ENCODE measurements at regions not wholly inside any gene's neighbourhood (a gene's known extent, or its start where the extent isn't known, plus 50 kb on each side); places are given as distances from the start of the nearest gene placed in this dataset.
A peak's percentile ranks its signal among the peaks of the same experiment; 100 is the strongest.

- DNase-seq (ENCODE audit: low read depth in 1 of 2, low spot score in 1 of 2) = no peak
Measured at GRCh38 chr13:48761256-48761655, 107.5 kb downstream of the CYSLTR2 start.

GRCh38 chr13:48769107-48769704 lies 115.5 kb downstream of the CYSLTR2 start:
- DNase-seq (ENCODE audit: low read depth in 1 of 2, low spot score in 1 of 2) = peak; percentile 44 to 63

GRCh38 chr13:48770372-48770771 lies 116.6 kb downstream of the CYSLTR2 start:
- no peak for DNase-seq (ENCODE audit: low read depth in 1 of 2, low spot score in 1 of 2)

- DNase-seq (ENCODE audit: low read depth in 1 of 2, low spot score in 1 of 2) = no peak
Measured at GRCh38 chr13:48772908-48773307, 119.2 kb downstream of the CYSLTR2 start.

GRCh38 chr13:48773531-48774275 lies 120.0 kb downstream of the CYSLTR2 start:
- no peak for DNase-seq (ENCODE audit: low read depth in 1 of 2, low spot score in 1 of 2)

- no peak for DNase-seq (ENCODE audit: low read depth in 1 of 2, low spot score in 1 of 2)
Measured at GRCh38 chr13:48775285-48775684, 121.6 kb downstream of the CYSLTR2 start.

- DNase-seq (ENCODE audit: low read depth in 1 of 2, low spot score in 1 of 2) = no peak
Measured at GRCh38 chr13:48775804-48776203, 122.1 kb downstream of the CYSLTR2 start.

GRCh38 chr13:48776401-48776800 lies 122.7 kb downstream of the CYSLTR2 start:
- no peak for DNase-seq (ENCODE audit: low read depth in 1 of 2, low spot score in 1 of 2)

- DNase-seq (ENCODE audit: low read depth in 1 of 2, low spot score in 1 of 2) = no peak
Measured at GRCh38 chr13:48778610-48779009, 124.9 kb downstream of the CYSLTR2 start.

GRCh38 chr13:48780713-48781341 lies 127.1 kb downstream of the CYSLTR2 start:
- no peak for DNase-seq (ENCODE audit: low read depth in 1 of 2, low spot score in 1 of 2)

GRCh38 chr13:48782429-48782840 lies 128.7 kb downstream of the CYSLTR2 start:
- no peak for DNase-seq (ENCODE audit: low read depth in 1 of 2, low spot score in 1 of 2)

GRCh38 chr13:48783181-48783630 lies 129.5 kb downstream of the CYSLTR2 start:
- no peak for DNase-seq (ENCODE audit: low read depth in 1 of 2, low spot score in 1 of 2)

GRCh38 chr13:48783695-48784230 lies 130.0 kb downstream of the CYSLTR2 start:
- no peak for DNase-seq (ENCODE audit: low read depth in 1 of 2, low spot score in 1 of 2)

- DNase-seq (ENCODE audit: low read depth in 1 of 2, low spot score in 1 of 2) = no peak
Measured at GRCh38 chr13:48784916-48785548, 131.3 kb downstream of the CYSLTR2 start.

- no peak for DNase-seq (ENCODE audit: low read depth in 1 of 2, low spot score in 1 of 2)
Measured at GRCh38 chr13:48790199-48790598, 136.5 kb downstream of the CYSLTR2 start.

- no peak for DNase-seq (ENCODE audit: low read depth in 1 of 2, low spot score in 1 of 2)
Measured at GRCh38 chr13:48790966-48791365, 137.2 kb downstream of the CYSLTR2 start.

- no peak for DNase-seq (ENCODE audit: low read depth in 1 of 2, low spot score in 1 of 2)
Measured at GRCh38 chr13:48797127-48797526, 143.4 kb downstream of the CYSLTR2 start.

GRCh38 chr13:48797761-48798160 lies 144.0 kb downstream of the CYSLTR2 start:
- DNase-seq (ENCODE audit: low read depth in 1 of 2, low spot score in 1 of 2) = no peak

GRCh38 chr13:48798180-48798579 lies 144.5 kb downstream of the CYSLTR2 start:
- DNase-seq (ENCODE audit: low read depth in 1 of 2, low spot score in 1 of 2) = no peak

- no peak for DNase-seq (ENCODE audit: low read depth in 1 of 2, low spot score in 1 of 2)
Measured at GRCh38 chr13:48801255-48801654, 147.5 kb downstream of the CYSLTR2 start.

GRCh38 chr13:48804821-48805601 lies 151.3 kb downstream of the CYSLTR2 start:
- no peak for DNase-seq (ENCODE audit: low read depth in 1 of 2, low spot score in 1 of 2)

All from activated T-helper 1 cell treated with anti-CD3 and anti-CD28 coated beads, Interleukin-2, amount 50 U/mL, for 16 hours (primary cell).